ENCODE measurements at regions not wholly inside any gene's neighbourhood (a gene's known extent, or its start where the extent isn't known, plus 50 kb on each side); places are given as distances from the start of the nearest gene placed in this dataset.

DNA sequence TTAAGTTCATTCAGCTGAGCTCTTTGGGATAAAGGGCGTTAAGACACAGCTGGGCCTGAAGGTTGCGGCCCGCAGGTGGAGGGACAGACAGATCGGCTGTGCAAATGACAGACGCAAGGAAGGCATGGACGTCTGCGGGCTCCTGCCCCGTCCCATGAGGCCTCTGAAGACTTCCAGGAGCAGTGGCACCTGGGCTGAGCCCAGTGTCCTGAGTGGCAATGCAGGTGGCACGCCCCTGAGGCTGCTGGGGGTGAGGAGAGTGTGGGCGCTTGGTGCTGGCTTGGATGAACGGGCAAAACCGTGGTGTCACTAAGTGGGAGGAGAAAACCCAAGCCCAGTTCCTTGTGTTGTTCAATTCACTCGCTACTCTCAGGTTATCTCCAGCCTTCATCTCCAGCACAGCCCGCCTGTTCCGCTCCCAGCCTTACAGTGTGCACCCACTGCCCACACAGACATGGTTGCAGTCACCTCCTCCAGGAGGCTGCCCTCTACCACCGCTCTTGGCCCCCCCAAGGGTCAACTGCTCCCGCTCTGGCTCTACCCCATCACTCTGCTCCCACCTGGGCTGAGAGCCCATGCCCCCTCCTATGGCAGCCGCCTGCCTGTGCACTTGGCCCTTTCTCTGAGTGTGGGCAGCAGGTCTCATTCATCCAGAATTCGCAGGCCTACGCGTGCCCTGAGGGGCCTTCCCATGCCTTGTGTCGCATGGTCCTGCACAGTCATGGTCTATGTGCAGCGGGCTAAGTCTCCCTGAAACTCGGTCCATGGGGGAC is 50.3 kb downstream of the PTGR3 start:
- 94 to 95% methylated on average over 22 to 23 of the region's 24 CpGs for WGBS, 2 donors
- H3K27me3 ChIP-seq = no peaks in the 10 kb centered on the region
- no peak overlapping the region for H3K27ac ChIP-seq
- H3K4me1 ChIP-seq = no peaks in the 10 kb centered on the region
- intact Hi-C loops (cut with DNase I) = no loop called here
- H3K9me3 ChIP-seq = no peaks in the 10 kb centered on the region
- no peak overlapping the region for H3K4me3 ChIP-seq (replicated peaks in 1 of 3)
- no peaks in the 10 kb centered on the region for H3K36me3 ChIP-seq
- TF ChIP-seq CTCF (IDR thresholded peaks at IDR 0.05) (no peak), POLR2A (IDR thresholded peaks at IDR 0.05) (no peak)
- no peak for DNase-seq

DNA sequence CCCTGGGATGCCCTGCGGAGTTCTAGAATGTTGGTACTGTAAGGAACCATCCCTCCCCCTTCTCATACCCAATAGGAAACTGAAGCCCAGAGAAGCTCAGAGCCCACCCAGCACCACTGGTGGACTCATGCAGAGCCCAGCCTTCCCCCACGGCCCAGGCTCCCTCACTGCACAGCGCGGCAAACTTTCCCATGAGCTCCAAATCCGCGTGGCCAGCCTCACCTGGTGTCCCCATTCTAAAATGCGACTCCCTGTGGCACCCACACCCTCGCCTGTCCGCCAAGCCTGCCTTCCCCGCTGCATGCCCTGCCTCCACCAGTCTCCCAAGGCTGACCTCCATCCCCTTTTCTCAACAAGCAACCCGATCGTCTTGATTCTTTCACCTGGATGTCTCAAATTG is 51.1 kb downstream of the PTGR3 start:
- no peaks in the 10 kb centered on the region for H3K9me3 ChIP-seq
- no peak for DNase-seq

GRCh38 chr18:75157381-75157780 is 51.6 kb downstream of the PTGR3 start:
- no peak for TF ChIP-seq CTCF (IDR thresholded peaks at IDR 0.05)
- Histone ChIP-seq H3K27ac (no peak overlapping the region), H3K4me3 (replicated peaks in 1 of 3) (no peak overlapping the region), H3K4me1 (no peaks in the 10 kb centered on the region), H3K36me3 (no peaks in the 10 kb centered on the region), H3K27me3 (no peaks in the 10 kb centered on the region), H3K9me3 (no peaks in the 10 kb centered on the region)
- intact Hi-C loops (cut with DNase I) = no loop called here
- DNase-seq = no peak
- WGBS, 2 donors = 94% methylated on average over 12 of the region's 12 CpGs

More for the DNA sequence above, 51.1 kb downstream of the PTGR3 start:
- TF ChIP-seq CTCF (IDR thresholded peaks at IDR 0.05) = no peak
- TF ChIP-seq POLR2A (IDR thresholded peaks at IDR 0.05) = no peak
- Histone ChIP-seq H3K36me3 (no peaks in the 10 kb centered on the region), H3K27me3 (no peaks in the 10 kb centered on the region), H3K4me1 (no peaks in the 10 kb centered on the region), H3K4me3 (replicated peaks in 1 of 3) (no peak overlapping the region), H3K27ac (no peak overlapping the region)
- intact Hi-C loops (cut with DNase I) = no loop called here
- WGBS, 2 donors = 96 to 97% methylated on average over 12 of the region's 12 CpGs

DNA sequence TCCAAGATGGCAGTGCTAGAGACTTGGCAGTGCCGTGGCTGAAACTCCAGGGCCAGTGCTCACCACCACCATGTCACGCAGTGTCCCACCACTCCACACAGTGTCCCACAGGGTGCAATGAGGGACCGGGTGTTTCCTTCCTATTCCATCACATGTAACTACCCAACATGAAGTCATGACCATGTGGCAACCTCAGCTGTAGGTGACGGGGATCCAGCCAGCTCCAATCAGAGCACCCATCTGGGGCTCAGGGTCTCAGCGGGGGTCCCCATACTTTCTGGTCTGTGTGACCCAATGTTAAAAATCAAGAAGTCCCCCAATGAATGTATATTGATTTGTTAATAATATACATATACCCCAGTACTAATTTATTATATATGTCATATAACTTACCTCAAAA is 52.1 kb downstream of the PTGR3 start:
- Histone ChIP-seq H3K27ac (no peak overlapping the region), H3K9me3 (no peaks in the 10 kb centered on the region), H3K36me3 (no peaks in the 10 kb centered on the region), H3K4me3 (replicated peaks in 1 of 3) (no peak overlapping the region), H3K4me1 (no peaks in the 10 kb centered on the region), H3K27me3 (no peaks in the 10 kb centered on the region)
- no peak for DNase-seq
- TF ChIP-seq POLR2A (IDR thresholded peaks at IDR 0.05) = no peak
- no peak for TF ChIP-seq CTCF (IDR thresholded peaks at IDR 0.05)
- WGBS, 2 donors = 96% methylated on average over 5 of the region's 5 CpGs
- intact Hi-C loops (cut with DNase I) = no loop called here

DNA sequence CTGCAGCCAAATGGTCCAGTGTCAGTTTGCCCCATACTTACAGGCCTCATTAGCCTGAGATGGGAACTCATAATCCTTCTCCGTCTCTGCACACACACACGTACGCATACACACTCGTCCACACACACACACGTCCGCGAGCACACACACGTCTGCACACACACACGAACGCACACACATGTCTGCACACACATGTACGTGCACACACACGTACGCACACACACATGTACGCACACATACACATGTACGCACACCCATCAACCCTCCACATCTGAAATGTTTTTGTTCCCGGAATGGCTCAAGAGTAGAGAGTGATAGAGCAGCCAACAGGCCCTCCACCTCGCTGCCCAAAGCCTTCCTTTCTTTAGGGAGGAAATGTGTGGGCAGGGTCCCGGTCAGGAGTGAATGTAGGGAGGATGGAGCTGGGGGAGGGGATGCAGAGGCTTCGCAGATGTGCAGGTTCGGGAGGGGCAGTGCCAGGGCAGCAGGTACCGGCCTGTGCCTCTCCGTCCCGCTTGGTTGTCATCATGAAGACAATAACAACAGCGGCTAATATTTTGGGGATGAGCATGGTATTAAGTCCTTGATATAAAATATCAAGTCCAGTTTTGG is 52.7 kb downstream of the PTGR3 start:
- H3K4me1 ChIP-seq = no peaks in the 10 kb centered on the region
- no peaks in the 10 kb centered on the region for H3K36me3 ChIP-seq
- H3K4me3 ChIP-seq (replicated peaks in 1 of 3) = no peak overlapping the region
- TF ChIP-seq POLR2A (IDR thresholded peaks at IDR 0.05) = no peak
- TF ChIP-seq CTCF (IDR thresholded peaks at IDR 0.05) = no peak
- 95 to 96% methylated on average over 24 of the region's 24 CpGs for WGBS, 2 donors
- no peaks in the 10 kb centered on the region for H3K9me3 ChIP-seq
- H3K27me3 ChIP-seq = no peaks in the 10 kb centered on the region
- intact Hi-C loops (cut with DNase I) = no loop called here
- DNase-seq = no peak
- H3K27ac ChIP-seq = no peak overlapping the region
